ENCODE measurements at regions not wholly inside any gene's neighbourhood (a gene's known extent, or its start where the extent isn't known, plus 50 kb on each side); places are given as distances from the start of the nearest gene placed in this dataset.

DNA sequence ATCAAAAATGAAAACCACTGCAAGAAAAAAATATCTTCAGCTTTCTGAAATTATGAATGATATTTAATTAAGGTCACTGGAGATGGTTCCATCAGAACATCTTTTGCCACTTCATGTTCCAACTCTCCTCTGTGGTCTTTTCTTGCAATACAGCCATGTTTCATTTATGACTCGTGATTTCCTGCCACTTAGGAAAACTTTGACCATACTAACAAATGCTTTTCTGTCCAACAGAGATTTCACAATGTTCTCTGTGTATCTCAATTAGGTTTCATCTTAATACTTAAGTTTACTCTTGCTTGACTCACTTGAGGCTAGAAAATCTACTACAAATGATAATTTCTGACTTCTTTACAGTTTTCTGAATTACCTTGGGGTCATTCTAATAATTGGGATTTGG, 330.9 kb downstream of the CXXC4 start:
- H3K4me1 ChIP-seq = no peaks in the 10 kb centered on the region
- H3K9me3 ChIP-seq = no peaks in the 10 kb centered on the region
- WGBS, 5 donors = 34 to 51% (median 39%) methylated on average over 1 of the region's 1 CpG
- no peaks in the 10 kb centered on the region for H3K36me3 ChIP-seq
- intact Hi-C loops (cut with DNase I; ENCODE audit: low total_unique reads) = no loop called here
- DNase-seq = no peak
- H3K27ac ChIP-seq = no peak overlapping the region
- H3K4me3 ChIP-seq = no peak overlapping the region
- H3K27me3 ChIP-seq (replicated peaks in 1 of 7) = no peaks in the 10 kb centered on the region
- TF ChIP-seq POLR2AphosphoS5 (IDR thresholded peaks at IDR 0.05) = no peak
- TF ChIP-seq, protein P1, sequence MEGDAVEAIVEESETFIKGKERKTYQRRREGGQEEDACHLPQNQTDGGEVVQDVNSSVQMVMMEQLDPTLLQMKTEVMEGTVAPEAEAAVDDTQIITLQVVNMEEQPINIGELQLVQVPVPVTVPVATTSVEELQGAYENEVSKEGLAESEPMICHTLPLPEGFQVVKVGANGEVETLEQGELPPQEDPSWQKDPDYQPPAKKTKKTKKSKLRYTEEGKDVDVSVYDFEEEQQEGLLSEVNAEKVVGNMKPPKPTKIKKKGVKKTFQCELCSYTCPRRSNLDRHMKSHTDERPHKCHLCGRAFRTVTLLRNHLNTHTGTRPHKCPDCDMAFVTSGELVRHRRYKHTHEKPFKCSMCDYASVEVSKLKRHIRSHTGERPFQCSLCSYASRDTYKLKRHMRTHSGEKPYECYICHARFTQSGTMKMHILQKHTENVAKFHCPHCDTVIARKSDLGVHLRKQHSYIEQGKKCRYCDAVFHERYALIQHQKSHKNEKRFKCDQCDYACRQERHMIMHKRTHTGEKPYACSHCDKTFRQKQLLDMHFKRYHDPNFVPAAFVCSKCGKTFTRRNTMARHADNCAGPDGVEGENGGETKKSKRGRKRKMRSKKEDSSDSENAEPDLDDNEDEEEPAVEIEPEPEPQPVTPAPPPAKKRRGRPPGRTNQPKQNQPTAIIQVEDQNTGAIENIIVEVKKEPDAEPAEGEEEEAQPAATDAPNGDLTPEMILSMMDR (IDR thresholded peaks at IDR 0.05 in 8 of 11, conservative IDR thresholded peaks at IDR 0.05 in 3 of 11) = no peak
- no peak for TF ChIP-seq POLR2A (IDR thresholded peaks at IDR 0.05)

DNA sequence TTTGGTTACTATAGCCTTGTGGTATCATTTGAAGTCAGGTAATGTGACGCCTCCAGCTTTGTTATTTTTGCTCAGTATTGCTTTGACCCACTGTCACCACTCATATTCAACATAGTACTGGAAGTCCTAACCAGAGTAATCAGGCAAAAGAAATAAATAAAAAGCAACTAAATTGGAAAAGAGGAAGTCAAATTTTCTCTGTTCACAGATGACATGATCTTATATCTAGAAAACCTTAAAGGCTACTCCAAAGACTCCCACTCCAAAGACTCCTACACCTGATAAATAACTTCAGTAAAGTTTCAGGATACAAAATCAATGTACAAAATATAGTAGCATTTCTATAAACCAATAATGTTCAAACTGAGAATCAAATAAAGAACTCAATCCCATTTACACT, 348.6 kb downstream of the CXXC4 start:
- intact Hi-C loops (cut with DNase I; ENCODE audit: low total_unique reads) = no loop called here
- no peak overlapping the region for H3K4me3 ChIP-seq
- no peaks in the 10 kb centered on the region for H3K4me1 ChIP-seq
- H3K27ac ChIP-seq = no peak overlapping the region
- no peak for DNase-seq
- no peaks in the 10 kb centered on the region for H3K36me3 ChIP-seq
- no peaks in the 10 kb centered on the region for H3K9me3 ChIP-seq
- TF ChIP-seq, protein P1 (IDR thresholded peaks at IDR 0.05 in 8 of 11, conservative IDR thresholded peaks at IDR 0.05 in 3 of 11) = no peak
- TF ChIP-seq POLR2AphosphoS5 (IDR thresholded peaks at IDR 0.05) (no peak), POLR2A (IDR thresholded peaks at IDR 0.05) (no peak)
- no peaks in the 10 kb centered on the region for H3K27me3 ChIP-seq (replicated peaks in 1 of 7)
- 72 to 90% (median 83%) methylated on average over 1 of the region's 1 CpG for WGBS, 5 donors

DNA sequence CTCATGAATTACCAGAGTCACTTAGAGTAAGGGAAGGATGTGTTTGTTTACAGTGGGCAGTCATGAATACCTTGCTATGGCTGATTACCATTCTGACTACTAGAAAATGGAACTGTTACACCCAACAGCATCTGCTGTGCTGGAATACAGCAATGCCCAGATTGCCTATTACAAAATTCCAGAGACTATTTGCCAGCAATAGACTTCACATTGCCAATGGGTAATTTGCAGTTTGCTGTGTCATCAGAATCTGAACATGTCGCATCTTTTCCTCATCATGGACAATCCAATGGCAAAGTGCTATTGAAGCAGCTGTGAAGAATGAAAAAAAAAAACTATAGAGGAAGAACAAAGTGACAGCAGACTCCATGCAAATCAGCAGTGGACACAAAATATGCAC, 356.6 kb downstream of the CXXC4 start:
- Histone ChIP-seq H3K4me1 (no peaks in the 10 kb centered on the region), H3K9me3 (peaks cover 0 to 16% (median 6%) of the 10 kb centered on the region in 8 donors), H3K36me3 (no peaks in the 10 kb centered on the region), H3K27ac (no peak overlapping the region), H3K27me3 (replicated peaks in 1 of 7) (no peaks in the 10 kb centered on the region), H3K4me3 (no peak overlapping the region)
- TF ChIP-seq POLR2A (IDR thresholded peaks at IDR 0.05) = no peak
- TF ChIP-seq, protein P1 (IDR thresholded peaks at IDR 0.05 in 8 of 11, conservative IDR thresholded peaks at IDR 0.05 in 3 of 11) = no peak
- no peak for TF ChIP-seq POLR2AphosphoS5 (IDR thresholded peaks at IDR 0.05)
- no peak for DNase-seq
- 77 to 97% (median 91%) methylated on average over 1 of the region's 1 CpG for WGBS, 5 donors
- intact Hi-C loops (cut with DNase I; ENCODE audit: low total_unique reads) = no loop called here

DNA sequence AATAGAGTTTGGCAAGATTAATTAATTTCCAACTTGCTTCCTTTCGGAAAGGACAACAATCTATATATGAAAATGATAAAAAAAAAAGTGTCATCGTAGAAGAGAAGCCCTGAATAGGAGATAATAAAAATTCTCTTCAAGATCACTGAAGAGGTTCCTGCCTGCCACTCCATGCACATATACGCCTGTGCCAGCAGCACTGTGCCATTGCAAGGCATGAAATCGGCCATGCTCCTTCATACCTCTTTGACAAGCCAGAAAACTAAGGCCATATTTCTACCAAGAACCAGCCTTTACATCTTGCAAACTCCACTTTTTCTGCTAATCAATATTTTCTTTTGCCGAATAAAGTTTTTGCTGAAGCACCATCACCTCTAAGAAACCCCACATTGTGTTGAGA, 365.5 kb downstream of the CXXC4 start:
- Histone ChIP-seq H3K27me3 (replicated peaks in 1 of 7) (no peaks in the 10 kb centered on the region), H3K9me3 (peaks cover 0 to 3% (median under 1%) of the 10 kb centered on the region in 8 donors), H3K36me3 (no peaks in the 10 kb centered on the region), H3K27ac (no peak overlapping the region), H3K4me3 (no peak overlapping the region), H3K4me1 (no peaks in the 10 kb centered on the region)
- 75 to 83% (median 78%) methylated on average over 5 of the region's 5 CpGs for WGBS, 5 donors
- DNase-seq = no peak
- TF ChIP-seq POLR2A (IDR thresholded peaks at IDR 0.05) (no peak), POLR2AphosphoS5 (IDR thresholded peaks at IDR 0.05) (no peak)
- TF ChIP-seq, protein P1 (IDR thresholded peaks at IDR 0.05 in 8 of 11, conservative IDR thresholded peaks at IDR 0.05 in 3 of 11) = no peak
- intact Hi-C loops (cut with DNase I; ENCODE audit: low total_unique reads) = no loop called here
